GM18505 (cell line): ENCODE measurements at regions not wholly inside any gene's neighbourhood (a gene's known extent, or its start where the extent isn't known, plus 50 kb on each side); places are given as distances from the start of the nearest gene placed in this dataset.
A peak's percentile ranks its signal among the peaks of the same experiment; 100 is the strongest.
"Not testable (repeated sequence)": the region's sequence is repeated elsewhere in the genome, so short reads cannot be mapped to it uniquely, and the experiment has no call there.

Source experiments
- ATAC-seq: cut with Tn5 transposase; IDR thresholded peaks from one replicate; pipeline ENCODE4 v1.9.1; 2021; ENCODE audit not compliant: unreplicated experiment
- POLR2A ChIP-seq: IDR thresholded peaks from 4 replicates; pipeline ENCODE4 v1.6.1; 2011; ENCODE audit warnings: borderline replicate concordance; ENCODE audit not compliant: insufficient read depth, insufficient read length; ENCODE audit errors: extremely low read depth

GRCh38 chr6:141467881-141468280, 664.8 kb upstream of the GJE1 start:
- TF ChIP-seq POLR2A, result no peak
- no peak for ATAC-seq

- TF ChIP-seq POLR2A, result no peak
- ATAC-seq, result no peak
These were observed 665.7 kb upstream of the GJE1 start for GRCh38 chr6:141467041-141467440.

- ATAC-seq, result no peak
- TF ChIP-seq POLR2A, result no peak
These were observed 667.8 kb upstream of the GJE1 start for GRCh38 chr6:141464896-141465295.

GRCh38 chr6:141464490-141464889, 668.2 kb upstream of the GJE1 start:
- ATAC-seq, result peak; percentile 70
- TF ChIP-seq POLR2A, result no peak

GRCh38 chr6:141463237-141463977, 669.3 kb upstream of the GJE1 start:
- peak; percentile 80 for ATAC-seq
- TF ChIP-seq POLR2A, result no peak

GRCh38 chr6:141460743-141461484, 671.8 kb upstream of the GJE1 start:
- no peak for ATAC-seq
- no peak for TF ChIP-seq POLR2A

GRCh38 chr6:141460245-141460644, 672.5 kb upstream of the GJE1 start:
- not testable (repeated sequence) for ATAC-seq

GRCh38 chr6:141457984-141458383, 674.7 kb upstream of the GJE1 start:
- ATAC-seq, result not testable (repeated sequence)

GRCh38 chr6:141452354-141452686, 680.4 kb upstream of the GJE1 start:
- ATAC-seq, result no peak
- TF ChIP-seq POLR2A, result no peak

- no peak for TF ChIP-seq POLR2A
- ATAC-seq, result no peak
These were observed 681.0 kb upstream of the GJE1 start for GRCh38 chr6:141451511-141452353.

- no peak for ATAC-seq
- TF ChIP-seq POLR2A, result no peak
These were observed 681.6 kb upstream of the GJE1 start for GRCh38 chr6:141451181-141451510.

- TF ChIP-seq POLR2A, result no peak
- ATAC-seq, result no peak
These were observed 686.6 kb upstream of the GJE1 start for GRCh38 chr6:141445928-141446628.

GRCh38 chr6:141443668-141444289, 688.9 kb upstream of the GJE1 start:
- ATAC-seq, result no peak
- no peak for TF ChIP-seq POLR2A

- TF ChIP-seq POLR2A, result no peak
These were observed 689.7 kb upstream of the GJE1 start for GRCh38 chr6:141443032-141443431.

GRCh38 chr6:141439513-141439912, 693.2 kb upstream of the GJE1 start:
- no peak for TF ChIP-seq POLR2A
- no peak for ATAC-seq

More at GRCh38 chr6:141443032-141443431, 689.7 kb upstream of the GJE1 start:
- no peak for ATAC-seq
